Activated CD4-positive, alpha-beta T cell treated with anti-CD3 and anti-CD28 coated beads, Interleukin-2, amount 50 U/mL, for 16 hours (primary cell): ENCODE measurements at regions not wholly inside any gene's neighbourhood (a gene's known extent, or its start where the extent isn't known, plus 50 kb on each side); places are given as distances from the start of the nearest gene placed in this dataset.
"Not testable (repeated sequence)": the region's sequence is repeated elsewhere in the genome, so short reads cannot be mapped to it uniquely, and the experiment has no call there.

Source experiments
- DNase-seq: peaks from one replicate; pipeline ENCODE4 v3.0.0-alpha.2; 2020

- no peak for DNase-seq
These were observed 114.1 kb downstream of the FAR1 start for GRCh38 chr11:13782390-13783075.

GRCh38 chr11:13784441-13784840, 116.0 kb downstream of the FAR1 start:
- no peak for DNase-seq

GRCh38 chr11:13784855-13785254, 116.4 kb downstream of the FAR1 start:
- no peak for DNase-seq

- no peak for DNase-seq
These were observed 118.2 kb downstream of the FAR1 start for GRCh38 chr11:13786688-13787087.

- not testable (repeated sequence) for DNase-seq
These were observed 129.1 kb downstream of the FAR1 start for GRCh38 chr11:13797616-13798015.

GRCh38 chr11:13800901-13801300, 132.4 kb downstream of the FAR1 start:
- no peak for DNase-seq

- no peak for DNase-seq
These were observed 144.2 kb upstream of the SPON1 start for GRCh38 chr11:13818325-13818724.

- no peak for DNase-seq
These were observed 135.8 kb upstream of the SPON1 start for GRCh38 chr11:13826505-13827278.

- no peak for DNase-seq
These were observed 130.8 kb upstream of the SPON1 start for GRCh38 chr11:13831696-13832095.

GRCh38 chr11:13834463-13834862, 128.1 kb upstream of the SPON1 start:
- no peak for DNase-seq

GRCh38 chr11:13836666-13837065, 125.9 kb upstream of the SPON1 start:
- DNase-seq = no peak

GRCh38 chr11:13837286-13837685, 125.2 kb upstream of the SPON1 start:
- no peak for DNase-seq

GRCh38 chr11:13841393-13841792, 121.1 kb upstream of the SPON1 start:
- DNase-seq = no peak

GRCh38 chr11:13848031-13848430, 114.5 kb upstream of the SPON1 start:
- no peak for DNase-seq

- no peak for DNase-seq
These were observed 112.1 kb upstream of the SPON1 start for GRCh38 chr11:13850231-13851005.

GRCh38 chr11:13851691-13852090, 110.8 kb upstream of the SPON1 start:
- no peak for DNase-seq

GRCh38 chr11:13852481-13852880, 110.0 kb upstream of the SPON1 start:
- no peak for DNase-seq

- no peak for DNase-seq
These were observed 104.7 kb upstream of the SPON1 start for GRCh38 chr11:13857828-13858227.

GRCh38 chr11:13859892-13860291, 102.6 kb upstream of the SPON1 start:
- no peak for DNase-seq

- DNase-seq = no peak
These were observed 101.1 kb upstream of the SPON1 start for GRCh38 chr11:13861411-13861810.

- no peak for DNase-seq
These were observed 99.6 kb upstream of the SPON1 start for GRCh38 chr11:13862845-13863392.

GRCh38 chr11:13868710-13869397, 93.7 kb upstream of the SPON1 start:
- peak; percentile 14 for DNase-seq

GRCh38 chr11:13869398-13869886, 93.1 kb upstream of the SPON1 start:
- no peak for DNase-seq
